Keratinocyte (primary cell): ENCODE measurements at regions not wholly inside any gene's neighbourhood (a gene's known extent, or its start where the extent isn't known, plus 50 kb on each side); places are given as distances from the start of the nearest gene placed in this dataset.

Experiments
- DNase-seq: peaks from one replicate; pipeline ENCODE4 v3.0.0-alpha.2; 2011; ENCODE audit warnings: low read depth, missing footprints, low spot score
- FAIRE-seq: peaks from 2 replicates; lab custom pipeline; 2011; peaks lifted over from hg19 to GRCh38; lab: Jason Lieb, UNC
- H2AFZ ChIP-seq: 2 replicates; pipeline ENCODE4 v1.6.0; 2012; ENCODE audit warnings: low read length, control low read depth, inconsistent platforms; ENCODE audit not compliant: control insufficient read depth
- H3K27ac ChIP-seq: 2 replicates; pipeline ENCODE4 v1.5.1; 2011; ENCODE audit warnings: low read length; ENCODE audit not compliant: control insufficient read depth, insufficient read depth
- H3K27me3 ChIP-seq: 3 replicates; pipeline ENCODE4 v1.6.0; 2011; ENCODE audit warnings: low read length; ENCODE audit not compliant: control insufficient read depth, insufficient read depth; ENCODE audit errors: extremely low read depth
- H3K36me3 ChIP-seq, 2 experiments: 2 replicates in 1 of 2; 3 replicates in 1 of 2; pipeline ENCODE4 v1.5.1; 2011; ENCODE audit warnings: low read length in 2 of 2, mild to moderate bottlenecking in 1 of 2; ENCODE audit not compliant: control insufficient read depth in 2 of 2, insufficient read depth in 2 of 2; ENCODE audit errors: extremely low read depth in 1 of 2
- H3K4me1 ChIP-seq: 3 replicates; pipeline ENCODE4 v1.5.1; 2011; ENCODE audit warnings: low read length; ENCODE audit not compliant: control insufficient read depth, insufficient read depth; ENCODE audit errors: extremely low read depth
- H3K4me2 ChIP-seq: 3 replicates; pipeline ENCODE4 v1.6.0; 2011; ENCODE audit warnings: low read depth, low read length; ENCODE audit not compliant: control insufficient read depth, insufficient read depth; ENCODE audit errors: extremely low read depth
- H3K4me3 ChIP-seq, 3 experiments: fragments of 200-600 bp in 1 of 3; sonication (generic) in 1 of 3; 2 replicates in 2 of 3; 3 replicates in 1 of 3; pipeline ENCODE4 v1.5.1; 2011 to 2016; ENCODE audit warnings: low read length in 3 of 3, mild to moderate bottlenecking in 3 of 3, control low read depth in 2 of 3, inconsistent platforms in 1 of 3, low read depth in 1 of 3, mixed read lengths in 1 of 3, mixed run types in 1 of 3, moderate library complexity in 1 of 3; ENCODE audit not compliant: control insufficient read depth in 2 of 3, insufficient read depth in 2 of 3; ENCODE audit errors: extremely low read depth in 1 of 3
- H3K79me2 ChIP-seq: 2 replicates; pipeline ENCODE4 v1.6.0; 2012; ENCODE audit warnings: low read length; ENCODE audit not compliant: control insufficient read depth, insufficient read depth
- H3K9ac ChIP-seq: 3 replicates; pipeline ENCODE4 v1.6.0; 2011; ENCODE audit warnings: low read length; ENCODE audit not compliant: control insufficient read depth, insufficient read depth; ENCODE audit errors: extremely low read depth
- H3K9me1 ChIP-seq: 3 replicates; pipeline ENCODE4 v1.6.0; 2011; ENCODE audit warnings: low read length; ENCODE audit not compliant: control insufficient read depth, insufficient read depth; ENCODE audit errors: extremely low read depth
- H3K9me3 ChIP-seq: 2 replicates; pipeline ENCODE4 v1.5.1; 2012; ENCODE audit warnings: low read depth, low read length; ENCODE audit not compliant: control insufficient read depth
- H4K20me1 ChIP-seq: 3 replicates; pipeline ENCODE4 v1.6.0; 2011; ENCODE audit warnings: low read length; ENCODE audit not compliant: control insufficient read depth, insufficient read depth; ENCODE audit errors: extremely low read depth
- EZH2 ChIP-seq: IDR thresholded peaks from one replicate; pipeline ENCODE4 v1.6.1; 2012; ENCODE audit warnings: inconsistent platforms, mild to moderate bottlenecking, low read length, moderate library complexity
- dilution Hi-C: fragments of 300-500 bp; cut with MboI; formaldehyde crosslinking; loops from one replicate; pipeline ENCODE4 v1.7.0; 2020; ENCODE audit warnings: low sequenced_read_pairs; ENCODE audit not compliant: extremely low pct_ligation_motif_present
- TF ChIP-seq, protein P1 (sequence below), 3 experiments: IDR thresholded peaks in 1 of 3; conservative IDR thresholded peaks in 1 of 3; optimal IDR thresholded peaks in 1 of 3; 2 replicates in 2 of 3; 3 replicates in 1 of 3; pipeline versions ENCODE3 to v1.5.1; 2011; ENCODE audit warnings: low read length in 3 of 3, mild to moderate bottlenecking in 3 of 3, moderate library complexity in 2 of 3, control low read depth in 1 of 3, inconsistent platforms in 1 of 3; ENCODE audit not compliant: insufficient read depth in 2 of 3; ENCODE audit errors: extremely low read depth in 1 of 3

DNA sequence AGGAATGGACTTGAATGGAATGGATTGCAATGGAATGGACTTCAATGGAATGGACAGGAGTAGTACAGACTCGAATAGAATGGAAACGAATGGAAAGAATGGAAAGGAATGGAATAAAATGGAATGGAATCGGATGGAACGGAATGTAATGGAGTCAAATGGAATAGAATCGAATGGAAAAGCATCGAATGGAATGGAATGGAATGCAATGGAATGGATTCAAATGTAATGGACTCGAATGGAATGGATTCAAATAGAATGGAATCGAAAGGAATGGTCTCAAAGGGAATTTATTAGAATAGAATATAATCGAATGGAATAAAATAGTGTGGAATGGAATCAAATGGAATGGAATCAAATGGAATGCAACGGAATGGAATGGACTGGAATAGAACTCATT lies 484.9 kb upstream of the WSB1 start:
- Histone ChIP-seq H3K4me2 (no peak overlapping the region), H3K79me2 (no peaks in the 10 kb centered on the region), H3K9me3 (peaks cover 29% of the 10 kb centered on the region), H3K4me1 (no peaks in the 10 kb centered on the region), H3K36me3 (no peaks in the 10 kb centered on the region), H3K4me3 (no peak overlapping the region), H3K9ac (no peak overlapping the region), H4K20me1 (no peaks in the 10 kb centered on the region), H3K27me3 (no peaks in the 10 kb centered on the region), H3K27ac (no peak overlapping the region), H3K9me1 (no peaks in the 10 kb centered on the region), H2AFZ (no peak overlapping the region)
- dilution Hi-C loops = no loop called here
- FAIRE-seq (no peak), DNase-seq (peak; percentile 30)
- TF ChIP-seq, protein P1, sequence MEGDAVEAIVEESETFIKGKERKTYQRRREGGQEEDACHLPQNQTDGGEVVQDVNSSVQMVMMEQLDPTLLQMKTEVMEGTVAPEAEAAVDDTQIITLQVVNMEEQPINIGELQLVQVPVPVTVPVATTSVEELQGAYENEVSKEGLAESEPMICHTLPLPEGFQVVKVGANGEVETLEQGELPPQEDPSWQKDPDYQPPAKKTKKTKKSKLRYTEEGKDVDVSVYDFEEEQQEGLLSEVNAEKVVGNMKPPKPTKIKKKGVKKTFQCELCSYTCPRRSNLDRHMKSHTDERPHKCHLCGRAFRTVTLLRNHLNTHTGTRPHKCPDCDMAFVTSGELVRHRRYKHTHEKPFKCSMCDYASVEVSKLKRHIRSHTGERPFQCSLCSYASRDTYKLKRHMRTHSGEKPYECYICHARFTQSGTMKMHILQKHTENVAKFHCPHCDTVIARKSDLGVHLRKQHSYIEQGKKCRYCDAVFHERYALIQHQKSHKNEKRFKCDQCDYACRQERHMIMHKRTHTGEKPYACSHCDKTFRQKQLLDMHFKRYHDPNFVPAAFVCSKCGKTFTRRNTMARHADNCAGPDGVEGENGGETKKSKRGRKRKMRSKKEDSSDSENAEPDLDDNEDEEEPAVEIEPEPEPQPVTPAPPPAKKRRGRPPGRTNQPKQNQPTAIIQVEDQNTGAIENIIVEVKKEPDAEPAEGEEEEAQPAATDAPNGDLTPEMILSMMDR (optimal IDR thresholded peaks at IDR 0.05 in 1 of 3, IDR thresholded peaks at IDR 0.05 in 1 of 3, conservative IDR thresholded peaks at IDR 0.05 in 1 of 3; ENCODE audit: extremely low read depth in 1 of 3, insufficient read depth in 2 of 3, low read length in 3 of 3) = no peak
- no peak for TF ChIP-seq EZH2

DNA sequence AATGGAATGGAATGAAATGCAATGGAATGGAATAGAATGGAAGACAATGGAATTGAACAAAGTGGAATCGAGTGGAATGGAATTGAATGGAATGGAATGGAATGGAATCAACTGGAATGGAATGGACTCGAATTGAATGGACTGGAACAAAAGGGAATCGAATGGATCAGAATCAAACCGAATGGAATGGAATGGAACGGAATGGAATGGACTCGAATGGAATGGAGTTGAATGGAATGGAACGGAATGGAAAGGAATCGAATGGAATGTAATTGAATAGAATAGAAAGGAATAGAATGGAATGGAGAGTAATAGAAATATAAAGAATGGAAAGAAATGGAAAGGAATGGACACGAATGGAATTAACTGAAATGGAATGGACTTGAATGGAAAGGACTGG lies 475.2 kb upstream of the WSB1 start:
- Histone ChIP-seq H3K9me1 (no peaks in the 10 kb centered on the region), H2AFZ (no peak overlapping the region), H3K4me2 (no peak overlapping the region), H3K4me3 (no peak overlapping the region), H3K27me3 (no peaks in the 10 kb centered on the region), H3K9ac (no peak overlapping the region), H3K27ac (no peak overlapping the region), H3K9me3 (peaks cover 38% of the 10 kb centered on the region), H3K36me3 (no peaks in the 10 kb centered on the region), H4K20me1 (no peaks in the 10 kb centered on the region), H3K4me1 (no peaks in the 10 kb centered on the region), H3K79me2 (no peaks in the 10 kb centered on the region)
- TF ChIP-seq, protein P1 (optimal IDR thresholded peaks at IDR 0.05 in 1 of 3, IDR thresholded peaks at IDR 0.05 in 1 of 3, conservative IDR thresholded peaks at IDR 0.05 in 1 of 3; ENCODE audit: extremely low read depth in 1 of 3, insufficient read depth in 2 of 3, low read length in 3 of 3) = no peak
- TF ChIP-seq EZH2 = no peak
- FAIRE-seq = no peak
- dilution Hi-C loops = no loop called here
- no peak for DNase-seq
